OCI-M2 (cell line): ENCODE measurements at regions not wholly inside any gene's neighbourhood (a gene's known extent, or its start where the extent isn't known, plus 50 kb on each side); places are given as distances from the start of the nearest gene placed in this dataset.

ENCODE experiments used
- DNase-seq: peaks from one replicate; lab custom pipeline; 2025; ENCODE audit not compliant: unreplicated experiment; lab: John Stamatoyannopoulos, UW

- no peak for DNase-seq
These were observed 126.2 kb upstream of the ARID1B start for GRCh38 chr6:156650896-156651390.

- no peak for DNase-seq
These were observed 128.6 kb upstream of the ARID1B start for GRCh38 chr6:156648616-156649015.

- no peak for DNase-seq
These were observed 129.2 kb upstream of the ARID1B start for GRCh38 chr6:156647991-156648390.

GRCh38 chr6:156647140-156647784 lies 129.9 kb upstream of the ARID1B start:
- DNase-seq, result no peak

- no peak for DNase-seq
These were observed 130.7 kb upstream of the ARID1B start for GRCh38 chr6:156646496-156646895.

- no peak for DNase-seq
These were observed 132.1 kb upstream of the ARID1B start for GRCh38 chr6:156645097-156645496.

GRCh38 chr6:156639009-156639721 lies 138.0 kb upstream of the ARID1B start:
- no peak for DNase-seq

- DNase-seq, result no peak
These were observed 138.6 kb upstream of the ARID1B start for GRCh38 chr6:156638581-156638980.

GRCh38 chr6:156634951-156635371 lies 142.2 kb upstream of the ARID1B start:
- DNase-seq, result no peak

- no peak for DNase-seq
These were observed 143.1 kb upstream of the ARID1B start for GRCh38 chr6:156634048-156634447.

- no peak for DNase-seq
These were observed 143.9 kb upstream of the ARID1B start for GRCh38 chr6:156633291-156633690.

- DNase-seq, result no peak
These were observed 146.4 kb upstream of the ARID1B start for GRCh38 chr6:156630613-156631302.

- DNase-seq, result no peak
These were observed 148.4 kb upstream of the ARID1B start for GRCh38 chr6:156628805-156629204.

GRCh38 chr6:156627524-156627923 lies 149.7 kb upstream of the ARID1B start:
- no peak for DNase-seq

GRCh38 chr6:156622185-156622584 lies 155.0 kb upstream of the ARID1B start:
- no peak for DNase-seq

GRCh38 chr6:156620331-156620730 lies 156.8 kb upstream of the ARID1B start:
- DNase-seq, result no peak

GRCh38 chr6:156618600-156619205 lies 158.5 kb upstream of the ARID1B start:
- DNase-seq, result no peak

GRCh38 chr6:156617941-156618340 lies 159.2 kb upstream of the ARID1B start:
- DNase-seq, result no peak

GRCh38 chr6:156617376-156617775 lies 159.8 kb upstream of the ARID1B start:
- no peak for DNase-seq

- no peak for DNase-seq
These were observed 160.7 kb upstream of the ARID1B start for GRCh38 chr6:156616495-156616894.

- DNase-seq, result no peak
These were observed 163.2 kb upstream of the ARID1B start for GRCh38 chr6:156613996-156614395.

- no peak for DNase-seq
These were observed 164.8 kb upstream of the ARID1B start for GRCh38 chr6:156612361-156612760.
